ENCODE measurements at regions not wholly inside any gene's neighbourhood (a gene's known extent, or its start where the extent isn't known, plus 50 kb on each side); places are given as distances from the start of the nearest gene placed in this dataset.

GRCh38 chr13:21320642-21321034, 138.5 kb downstream of the ZDHHC20 start:
- FAIRE-seq, result no peak
- no peak for DNase-seq (ENCODE audit: insufficient read length, low spot score)
- TF ChIP-seq POU2F2 (IDR thresholded peaks at IDR 0.05; ENCODE audit: low read depth, low read length) (no peak), PAX5 (IDR thresholded peaks at IDR 0.05; ENCODE audit: insufficient read depth, low read length, severe bottlenecking) (no peak), POLR2A (IDR thresholded peaks at IDR 0.05; ENCODE audit: low read depth, low read length) (no peak), POLR2AphosphoS5 (IDR thresholded peaks at IDR 0.05; ENCODE audit: low read depth, low read length) (no peak), SPI1 (IDR thresholded peaks at IDR 0.05; ENCODE audit: low read depth, low read length) (no peak), TAF1 (IDR thresholded peaks at IDR 0.05; ENCODE audit: low read depth, low read length) (no peak)

GRCh38 chr13:21321269-21321668, 137.8 kb downstream of the ZDHHC20 start:
- no peak for DNase-seq (ENCODE audit: insufficient read length, low spot score)
- FAIRE-seq, result no peak
- TF ChIP-seq TAF1 (IDR thresholded peaks at IDR 0.05; ENCODE audit: low read depth, low read length) (no peak), POU2F2 (IDR thresholded peaks at IDR 0.05; ENCODE audit: low read depth, low read length) (no peak), PAX5 (IDR thresholded peaks at IDR 0.05; ENCODE audit: insufficient read depth, low read length, severe bottlenecking) (no peak), SPI1 (IDR thresholded peaks at IDR 0.05; ENCODE audit: low read depth, low read length) (no peak), POLR2AphosphoS5 (IDR thresholded peaks at IDR 0.05; ENCODE audit: low read depth, low read length) (no peak), POLR2A (IDR thresholded peaks at IDR 0.05; ENCODE audit: low read depth, low read length) (no peak)

- FAIRE-seq (no peak), DNase-seq (ENCODE audit: insufficient read length, low spot score) (no peak)
- no peak for TF ChIP-seq POU2F2 (IDR thresholded peaks at IDR 0.05; ENCODE audit: low read depth, low read length)
- no peak for TF ChIP-seq SPI1 (IDR thresholded peaks at IDR 0.05; ENCODE audit: low read depth, low read length)
- no peak for TF ChIP-seq PAX5 (IDR thresholded peaks at IDR 0.05; ENCODE audit: insufficient read depth, low read length, severe bottlenecking)
- no peak for TF ChIP-seq TAF1 (IDR thresholded peaks at IDR 0.05; ENCODE audit: low read depth, low read length)
- no peak for TF ChIP-seq POLR2A (IDR thresholded peaks at IDR 0.05; ENCODE audit: low read depth, low read length)
- no peak for TF ChIP-seq POLR2AphosphoS5 (IDR thresholded peaks at IDR 0.05; ENCODE audit: low read depth, low read length)
Observed at GRCh38 chr13:21322327-21322965, 136.7 kb downstream of the ZDHHC20 start.

All from GM12891 (cell line).